ENCODE measurements at regions not wholly inside any gene's neighbourhood (a gene's known extent, or its start where the extent isn't known, plus 50 kb on each side); places are given as distances from the start of the nearest gene placed in this dataset.

- no peak for TF ChIP-seq POLR2AphosphoS5 (IDR thresholded peaks at IDR 0.05)
- TF ChIP-seq CTCF (IDR thresholded peaks at IDR 0.05): no peak
Observed at GRCh38 chr4:156558373-156559025, 413.1 kb downstream of the PDGFC start.

Data from sigmoid colon (tissue), 4 donors.